CD4-positive, CD25-positive, alpha-beta regulatory T cell (primary cell): ENCODE measurements at regions not wholly inside any gene's neighbourhood (a gene's known extent, or its start where the extent isn't known, plus 50 kb on each side); places are given as distances from the start of the nearest gene placed in this dataset.
"Not testable (repeated sequence)": the region's sequence is repeated elsewhere in the genome, so short reads cannot be mapped to it uniquely, and the experiment has no call there.

Source experiments
- ATAC-seq, 2 donors: fragments of 150-1000 bp; cut with Tn5 transposase; one replicate each; pipeline ENCODE4 v1.10.0; 2021; ENCODE audit warnings: low read depth in 2 of 2, moderate number of reproducible peaks in 2 of 2, moderate library complexity in 1 of 2
- DNase-seq, 3 donors: peaks; one replicate each; pipeline versions ENCODE4 v3.0.0 to v3.0.0-alpha.2; 2012 to 2022; ENCODE audit warnings: mixed read lengths in 1 of 3
- H3K27ac ChIP-seq: one replicate; pipeline ENCODE4 v1.7.0; 2013; ENCODE audit warnings: mild to moderate bottlenecking, low read length; ENCODE audit not compliant: insufficient read depth, poor library complexity, severe bottlenecking
- H3K27me3 ChIP-seq: one replicate; pipeline ENCODE4 v1.7.0; 2013; ENCODE audit warnings: low read length; ENCODE audit not compliant: control insufficient read depth, insufficient read depth
- H3K36me3 ChIP-seq: one replicate; pipeline ENCODE4 v1.7.0; 2013; ENCODE audit warnings: mild to moderate bottlenecking, low read length, moderate library complexity; ENCODE audit not compliant: control insufficient read depth, insufficient read depth
- H3K4me1 ChIP-seq: 2 replicates; pipeline ENCODE4 v1.7.0; 2013; ENCODE audit warnings: mild to moderate bottlenecking, low read length; ENCODE audit not compliant: insufficient read depth, control insufficient read depth, poor library complexity, severe bottlenecking
- H3K4me3 ChIP-seq: one replicate; pipeline ENCODE4 v1.7.0; 2013; ENCODE audit warnings: low read depth, mild to moderate bottlenecking, low read length, moderate library complexity
- H3K9me3 ChIP-seq, 2 experiments: 1 replicate in 1 of 2; 2 replicates in 1 of 2; pipeline ENCODE4 v1.7.0; 2013; ENCODE audit warnings: low read length in 2 of 2, mild to moderate bottlenecking in 1 of 2, moderate library complexity in 1 of 2; ENCODE audit not compliant: control insufficient read depth in 2 of 2
- H3K27ac Mint-ChIP-seq, 3 donors: one replicate each; pipeline ENCODE4 v1.8.0; 2020 to 2022; ENCODE audit warnings: mild to moderate bottlenecking in 3 of 3, mixed read lengths in 3 of 3, moderate library complexity in 2 of 3
- H3K27me3 Mint-ChIP-seq: one replicate; pipeline ENCODE4 v1.8.0; 2022; ENCODE audit warnings: mild to moderate bottlenecking, mixed read lengths
- H3K36me3 Mint-ChIP-seq: one replicate; pipeline ENCODE4 v1.8.0; 2020; ENCODE audit warnings: mixed read lengths
- H3K4me1 Mint-ChIP-seq, 4 donors: one replicate each; pipeline ENCODE4 v1.8.0; 2020 to 2022; ENCODE audit warnings: mixed read lengths in 4 of 4, mild to moderate bottlenecking in 1 of 4
- H3K4me3 Mint-ChIP-seq, 4 donors: one replicate each; pipeline ENCODE4 v1.8.0; 2020 to 2022; ENCODE audit warnings: mild to moderate bottlenecking in 4 of 4, mixed read lengths in 4 of 4, moderate library complexity in 3 of 4
- H3K9me3 Mint-ChIP-seq, 7 donors: one replicate each; pipeline ENCODE4 v1.8.0; 2020 to 2022; ENCODE audit warnings: mixed read lengths in 7 of 7, mild to moderate bottlenecking in 3 of 7, moderate library complexity in 2 of 7

DNA sequence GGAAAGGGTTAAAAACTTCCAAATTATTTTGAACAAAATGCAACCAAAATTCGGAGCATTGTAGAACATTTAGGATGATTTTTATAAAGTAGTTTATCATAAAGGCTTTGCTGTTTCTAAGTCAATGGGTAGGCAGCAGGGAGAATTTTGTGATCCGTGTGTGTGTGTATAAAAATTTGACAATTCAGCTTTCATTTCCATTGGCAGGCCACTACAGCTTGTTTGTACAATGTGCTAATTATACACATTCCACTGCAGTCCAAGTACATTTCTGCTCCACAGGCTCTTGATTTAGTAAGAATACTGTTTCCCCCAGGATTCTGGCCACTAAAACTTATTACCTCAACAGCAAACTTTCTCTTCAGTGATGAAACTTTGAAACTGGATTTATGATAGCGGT is 71.8 kb upstream of the LTBP1 start:
- no peak overlapping the region for H3K4me3 ChIP-seq
- no peak overlapping the region for H3K27ac Mint-ChIP-seq
- no peaks in the 10 kb centered on the region for H3K9me3 ChIP-seq
- no peaks in the 10 kb centered on the region for H3K36me3 ChIP-seq
- ATAC-seq, result no peak
- H3K36me3 Mint-ChIP-seq, result no peaks in the 10 kb centered on the region
- no peaks in the 10 kb centered on the region for H3K4me1 Mint-ChIP-seq
- H3K4me3 Mint-ChIP-seq, result no peak overlapping the region
- no peak for DNase-seq
- H3K9me3 Mint-ChIP-seq, result peaks cover 0 to 3% (median 0%) of the 10 kb centered on the region in 7 donors
- no peak overlapping the region for H3K27ac ChIP-seq
- no peaks in the 10 kb centered on the region for H3K27me3 Mint-ChIP-seq
- H3K4me1 ChIP-seq, result no peaks in the 10 kb centered on the region
- H3K27me3 ChIP-seq, result no peaks in the 10 kb centered on the region

DNA sequence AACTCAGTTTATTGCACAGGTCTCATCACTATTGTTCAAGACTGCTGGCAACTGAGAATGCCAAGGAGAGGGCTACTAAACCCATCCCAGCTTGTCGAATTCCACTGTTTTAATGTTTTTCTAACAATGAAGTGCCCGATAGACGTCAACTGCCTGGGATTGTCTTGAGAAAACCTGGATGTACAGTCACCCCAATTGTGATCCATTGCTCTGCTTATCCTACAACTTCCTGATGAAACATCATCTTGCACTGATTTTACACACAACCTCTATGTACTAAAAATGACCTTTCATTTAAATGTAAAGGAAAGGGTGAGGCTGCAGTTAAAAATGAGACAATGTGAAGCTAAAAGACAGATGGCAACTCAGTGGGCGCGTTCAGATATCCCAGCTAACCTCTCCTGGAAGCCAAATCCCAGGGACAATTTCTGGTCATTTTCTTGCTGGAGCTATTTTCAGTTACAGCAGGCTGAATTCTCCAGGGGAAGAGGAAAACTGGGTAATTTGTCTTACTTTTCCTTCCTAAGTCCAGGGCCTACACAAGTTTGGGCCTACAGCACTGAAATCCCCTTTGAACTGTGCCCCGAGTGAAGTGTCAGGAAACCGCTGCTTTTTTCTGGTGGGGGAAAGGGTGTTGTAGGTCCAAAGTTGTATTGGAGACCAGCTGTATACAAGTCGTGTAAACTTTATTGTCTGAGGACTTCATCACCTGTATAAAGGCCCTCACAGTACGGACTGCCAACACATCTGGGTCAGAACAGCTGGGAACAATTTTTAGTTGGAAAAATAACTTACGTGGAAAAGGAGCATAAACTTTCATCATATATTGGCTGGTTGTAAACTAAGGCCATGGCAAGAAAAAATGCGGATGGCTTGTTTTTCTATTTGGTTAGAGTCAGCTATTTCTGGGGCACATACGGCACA is 68.9 kb upstream of the LTBP1 start:
- H3K4me3 ChIP-seq, result no peak overlapping the region
- peaks cover 0 to 2% (median 0%) of the 10 kb centered on the region in 7 donors for H3K9me3 Mint-ChIP-seq
- H3K9me3 ChIP-seq, result no peaks in the 10 kb centered on the region
- peaks cover 10% of the 10 kb centered on the region for H3K27me3 Mint-ChIP-seq
- DNase-seq (no peak), ATAC-seq (no peak)
- no peaks in the 10 kb centered on the region for H3K27me3 ChIP-seq
- no peak overlapping the region for H3K27ac Mint-ChIP-seq
- H3K27ac ChIP-seq, result no peak overlapping the region
- no peaks in the 10 kb centered on the region for H3K4me1 ChIP-seq
- no peaks in the 10 kb centered on the region for H3K36me3 ChIP-seq
- H3K36me3 Mint-ChIP-seq, result no peaks in the 10 kb centered on the region
- H3K4me1 Mint-ChIP-seq, result no peaks in the 10 kb centered on the region
- no peak overlapping the region for H3K4me3 Mint-ChIP-seq

DNA sequence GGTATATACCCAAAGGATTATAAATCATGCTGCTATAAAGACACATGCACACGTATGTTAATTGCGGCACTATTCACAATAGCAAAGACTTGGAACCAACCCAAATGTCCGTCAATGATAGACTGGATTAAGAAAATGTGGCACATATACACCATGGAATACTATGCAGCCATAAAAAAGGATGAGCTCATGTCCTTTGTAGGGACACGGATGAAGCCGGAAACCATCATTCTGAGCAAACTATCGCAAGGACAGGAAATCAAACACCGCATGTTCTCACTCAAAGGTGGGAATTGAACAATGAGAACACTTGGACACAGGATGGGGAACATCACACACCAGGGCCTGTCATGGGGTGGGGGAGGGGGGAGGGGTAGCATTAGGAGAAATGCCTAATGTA is 66.8 kb upstream of the LTBP1 start:
- not testable (repeated sequence) for H3K4me3 Mint-ChIP-seq, DNase-seq, H3K27ac ChIP-seq, H3K27ac Mint-ChIP-seq, H3K4me1 Mint-ChIP-seq, ATAC-seq, H3K4me1 ChIP-seq, H3K4me3 ChIP-seq, H3K9me3 Mint-ChIP-seq, H3K36me3 ChIP-seq, H3K27me3 ChIP-seq, H3K9me3 ChIP-seq, H3K36me3 Mint-ChIP-seq
- H3K27me3 Mint-ChIP-seq, result peaks cover 10% of the 10 kb centered on the region

DNA sequence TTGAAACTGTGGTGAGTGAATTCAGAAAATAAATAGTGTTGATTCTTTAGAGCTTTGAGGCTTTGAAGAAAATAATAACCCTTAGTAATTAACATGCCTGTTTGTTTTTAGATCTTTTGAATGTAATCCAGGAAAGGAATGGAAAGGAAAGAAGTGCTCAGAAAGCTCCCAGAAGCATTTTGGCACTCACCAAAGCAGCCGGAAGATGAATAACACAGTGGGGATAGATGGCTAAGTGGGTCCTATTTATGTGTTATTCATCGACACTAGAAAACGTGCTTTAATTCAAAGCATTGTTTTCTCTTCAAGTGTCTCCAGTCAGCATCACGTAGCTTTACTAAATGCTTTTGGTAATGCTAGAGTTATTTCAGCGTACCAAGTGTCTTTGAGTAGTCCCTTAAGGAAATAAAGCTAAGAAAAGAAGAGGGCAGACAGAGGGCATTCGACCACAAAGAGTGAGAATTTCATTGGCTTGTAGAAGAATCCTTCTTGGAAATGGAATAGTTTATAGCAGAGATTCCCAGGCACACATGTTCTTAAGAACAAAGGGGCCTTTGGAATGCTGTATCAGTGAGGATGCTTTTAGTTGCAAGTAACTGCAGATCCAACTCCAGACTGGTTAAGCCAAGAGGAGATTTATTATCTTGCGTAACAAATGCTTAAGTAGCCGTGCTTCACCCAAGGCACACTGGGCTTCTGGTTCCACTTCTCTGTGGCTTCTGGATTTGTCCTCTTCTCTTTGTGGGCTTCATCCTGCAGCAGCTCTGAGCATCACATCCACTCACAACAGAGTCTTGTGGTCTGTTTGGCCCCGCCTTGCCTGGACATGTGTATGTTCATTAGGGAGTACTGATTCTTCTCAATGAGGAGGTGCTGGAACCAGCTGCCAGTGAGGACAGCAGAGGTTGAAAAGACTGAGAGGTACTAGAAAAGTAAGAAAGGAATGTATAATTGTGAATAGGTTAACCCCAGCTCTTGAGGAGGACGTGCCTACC is 63.6 kb upstream of the LTBP1 start:
- H3K27ac ChIP-seq, result no peak overlapping the region
- Mint-ChIP-seq H3K27ac (no peak overlapping the region), H3K9me3 (peaks cover 0 to 5% (median 1%) of the 10 kb centered on the region in 7 donors), H3K4me1 (no peaks in the 10 kb centered on the region), H3K36me3 (no peaks in the 10 kb centered on the region), H3K4me3 (no peak overlapping the region), H3K27me3 (peaks cover 10% of the 10 kb centered on the region)
- no peaks in the 10 kb centered on the region for H3K27me3 ChIP-seq
- H3K36me3 ChIP-seq, result no peaks in the 10 kb centered on the region
- DNase-seq (no peak), ATAC-seq (no peak)
- H3K4me1 ChIP-seq, result no peaks in the 10 kb centered on the region
- no peak overlapping the region for H3K4me3 ChIP-seq
- H3K9me3 ChIP-seq, result no peaks in the 10 kb centered on the region

DNA sequence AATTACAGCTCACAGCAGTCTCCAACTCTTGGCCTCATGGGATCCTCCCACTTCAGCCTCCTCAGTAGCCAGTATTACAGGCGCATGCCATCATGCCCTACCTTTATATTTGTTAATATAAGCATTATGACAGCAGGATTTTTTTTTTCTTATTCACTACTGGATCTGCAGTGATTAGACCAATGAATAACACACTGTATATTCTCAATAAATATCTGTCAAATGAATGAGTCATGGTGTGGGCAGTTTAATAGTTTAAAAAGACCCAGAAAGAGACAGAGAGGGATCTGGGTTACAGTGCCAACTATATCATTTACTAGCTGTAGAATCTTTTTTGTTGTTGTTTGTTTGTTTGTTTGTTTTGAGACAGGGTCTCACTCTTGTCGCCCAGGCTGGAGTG is 62.4 kb upstream of the LTBP1 start:
- no peak overlapping the region for H3K27ac Mint-ChIP-seq
- H3K9me3 Mint-ChIP-seq, result peaks cover 0 to 7% (median 1%) of the 10 kb centered on the region in 7 donors
- H3K4me1 Mint-ChIP-seq, result no peaks in the 10 kb centered on the region
- Histone ChIP-seq H3K36me3 (no peaks in the 10 kb centered on the region), H3K27ac (no peak overlapping the region), H3K27me3 (no peaks in the 10 kb centered on the region), H3K9me3 (no peaks in the 10 kb centered on the region), H3K4me1 (no peaks in the 10 kb centered on the region), H3K4me3 (no peak overlapping the region)
- H3K4me3 Mint-ChIP-seq, result no peak overlapping the region
- DNase-seq (no peak), ATAC-seq (no peak)
- H3K27me3 Mint-ChIP-seq, result peaks cover 10% of the 10 kb centered on the region
- no peaks in the 10 kb centered on the region for H3K36me3 Mint-ChIP-seq

DNA sequence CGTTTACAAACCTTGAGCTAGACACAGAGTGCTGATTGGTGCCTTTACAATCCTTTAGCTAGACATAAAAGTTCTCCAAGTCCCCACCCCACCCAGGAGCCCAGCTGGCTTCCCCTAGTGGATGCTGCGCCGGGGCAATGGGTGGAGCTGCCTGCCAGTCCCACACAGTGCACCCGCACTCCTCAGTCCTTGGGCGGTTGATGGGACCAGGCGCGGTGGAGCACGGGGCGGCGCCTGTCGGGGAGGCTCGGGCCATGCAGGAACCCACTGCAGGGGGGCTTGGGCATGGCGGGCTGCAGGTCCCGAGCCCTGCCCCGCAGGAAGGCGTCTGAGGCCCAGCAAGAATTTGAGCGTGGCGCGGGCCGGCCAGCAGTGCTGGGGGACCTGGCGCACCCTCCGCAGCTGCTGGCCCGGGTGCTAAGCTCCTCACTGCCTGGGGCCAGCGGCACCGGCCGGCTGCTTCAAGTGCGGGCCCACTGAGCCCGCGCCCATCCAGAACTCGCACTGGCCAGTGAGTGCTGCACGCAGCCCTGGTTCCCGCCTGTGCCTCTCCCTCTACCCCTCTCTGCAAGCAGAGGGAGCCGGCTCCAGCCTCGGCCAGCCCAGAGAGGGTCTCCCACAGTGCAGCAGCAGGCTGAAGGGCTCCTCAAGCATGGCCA is 60.2 kb upstream of the LTBP1 start:
- H3K9me3 ChIP-seq, H3K4me3 Mint-ChIP-seq, H3K9me3 Mint-ChIP-seq, H3K27me3 ChIP-seq, DNase-seq, H3K36me3 ChIP-seq, H3K36me3 Mint-ChIP-seq, H3K27ac ChIP-seq, H3K27ac Mint-ChIP-seq, H3K4me1 ChIP-seq, H3K4me3 ChIP-seq, ATAC-seq, H3K4me1 Mint-ChIP-seq: not testable (repeated sequence)
- peaks cover 24% of the 10 kb centered on the region for H3K27me3 Mint-ChIP-seq

DNA sequence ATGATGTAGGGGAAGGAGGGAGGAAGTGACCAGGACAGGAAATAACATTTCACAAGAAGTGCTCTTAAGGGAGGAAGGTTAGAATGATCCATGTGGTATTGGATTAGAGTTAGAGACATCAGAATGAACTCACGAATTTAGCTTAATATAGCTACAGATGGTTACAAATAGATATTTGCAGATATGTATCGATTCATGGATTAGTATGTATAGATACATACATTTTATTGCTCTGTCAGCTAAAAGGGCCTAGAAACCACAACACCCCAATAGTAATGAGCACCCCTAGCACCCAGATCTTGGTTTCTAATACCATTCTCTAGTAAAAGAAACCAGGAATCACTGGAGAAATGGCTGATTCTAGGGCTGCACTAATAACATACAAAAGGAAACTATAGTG is 59.6 kb upstream of the LTBP1 start:
- Histone ChIP-seq H3K4me1 (no peaks in the 10 kb centered on the region), H3K9me3 (no peaks in the 10 kb centered on the region), H3K4me3 (no peak overlapping the region), H3K36me3 (no peaks in the 10 kb centered on the region), H3K27me3 (no peaks in the 10 kb centered on the region), H3K27ac (no peak overlapping the region)
- DNase-seq, result no peak
- H3K9me3 Mint-ChIP-seq, result peaks cover 0 to 8% (median 2%) of the 10 kb centered on the region in 7 donors
- no peaks in the 10 kb centered on the region for H3K36me3 Mint-ChIP-seq
- no peak overlapping the region for H3K4me3 Mint-ChIP-seq
- H3K27me3 Mint-ChIP-seq, result peaks cover 26% of the 10 kb centered on the region
- H3K4me1 Mint-ChIP-seq, result no peaks in the 10 kb centered on the region
- ATAC-seq, result no peak
- no peak overlapping the region for H3K27ac Mint-ChIP-seq
